OCI-LY3 (cell line): ENCODE measurements at regions not wholly inside any gene's neighbourhood (a gene's known extent, or its start where the extent isn't known, plus 50 kb on each side); places are given as distances from the start of the nearest gene placed in this dataset.

Experiments
- EZH2phosphoT487 ChIP-seq: fragments of 200-600 bp; shearing (Covaris generic); IDR thresholded peaks from 2 replicates; pipeline ENCODE4 v1.6.1; 2018; ENCODE audit warnings: antibody characterized with exemption, mixed run types, low read depth
- TF ChIP-seq, protein P1 (sequence below): fragments of 200-600, 300-600 bp; sonication (generic); IDR thresholded peaks from 2 replicates; pipeline ENCODE4 v1.5.1; 2014; ENCODE audit warnings: antibody characterized with exemption, low read length, low read depth

DNA sequence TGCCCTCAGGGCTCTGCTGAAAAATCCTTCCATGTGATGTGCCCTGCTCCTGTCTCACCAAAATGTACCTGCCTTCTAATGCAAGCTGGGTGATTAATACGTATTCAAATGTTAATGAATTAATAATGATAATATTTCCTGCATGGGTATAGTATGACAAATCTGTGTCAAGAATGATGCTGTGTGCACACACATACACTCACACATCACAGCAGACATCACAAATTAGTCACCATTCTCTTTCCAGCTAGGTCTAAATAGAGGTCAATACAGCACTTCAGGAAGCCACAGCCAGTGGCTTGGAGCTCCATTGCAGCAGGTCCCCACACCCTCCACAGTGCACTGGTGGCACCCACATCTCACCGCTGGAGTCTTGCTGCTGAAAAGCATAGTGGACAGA, 681.2 kb upstream of the NRP1 start:
- TF ChIP-seq, protein P1, sequence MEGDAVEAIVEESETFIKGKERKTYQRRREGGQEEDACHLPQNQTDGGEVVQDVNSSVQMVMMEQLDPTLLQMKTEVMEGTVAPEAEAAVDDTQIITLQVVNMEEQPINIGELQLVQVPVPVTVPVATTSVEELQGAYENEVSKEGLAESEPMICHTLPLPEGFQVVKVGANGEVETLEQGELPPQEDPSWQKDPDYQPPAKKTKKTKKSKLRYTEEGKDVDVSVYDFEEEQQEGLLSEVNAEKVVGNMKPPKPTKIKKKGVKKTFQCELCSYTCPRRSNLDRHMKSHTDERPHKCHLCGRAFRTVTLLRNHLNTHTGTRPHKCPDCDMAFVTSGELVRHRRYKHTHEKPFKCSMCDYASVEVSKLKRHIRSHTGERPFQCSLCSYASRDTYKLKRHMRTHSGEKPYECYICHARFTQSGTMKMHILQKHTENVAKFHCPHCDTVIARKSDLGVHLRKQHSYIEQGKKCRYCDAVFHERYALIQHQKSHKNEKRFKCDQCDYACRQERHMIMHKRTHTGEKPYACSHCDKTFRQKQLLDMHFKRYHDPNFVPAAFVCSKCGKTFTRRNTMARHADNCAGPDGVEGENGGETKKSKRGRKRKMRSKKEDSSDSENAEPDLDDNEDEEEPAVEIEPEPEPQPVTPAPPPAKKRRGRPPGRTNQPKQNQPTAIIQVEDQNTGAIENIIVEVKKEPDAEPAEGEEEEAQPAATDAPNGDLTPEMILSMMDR, result no peak
- no peak for TF ChIP-seq EZH2phosphoT487
